Stomach (tissue), 4 donors: ENCODE measurements at regions not wholly inside any gene's neighbourhood (a gene's known extent, or its start where the extent isn't known, plus 50 kb on each side); places are given as distances from the start of the nearest gene placed in this dataset.

ENCODE experiments used
- EP300 ChIP-seq: sonication (generic); formaldehyde crosslinking; IDR thresholded peaks from one replicate; pipeline ENCODE4 v1.6.1; 2017; ENCODE audit warnings: antibody characterized with exemption
- POLR2AphosphoS5 ChIP-seq, 3 donors: sonication (generic); formaldehyde crosslinking; IDR thresholded peaks; one replicate each; pipeline ENCODE4 v1.6.1; 2016; ENCODE audit warnings: antibody characterized with exemption in 3 of 3
- TF ChIP-seq, protein P1 (sequence below), 7 experiments: fragments of 450-650 bp in 4 of 7; fragments of 200-600 bp in 3 of 7; sonication (generic) in 3 of 7; IDR thresholded peaks; one replicate each; pipeline ENCODE4 v1.5.1; 2016 to 2019; ENCODE audit warnings: antibody characterized with exemption in 7 of 7, control low read depth in 2 of 7, mild to moderate bottlenecking in 1 of 7

GRCh38 chr18:75700561-75700960, 273.1 kb upstream of the SMIM21 start:
- TF ChIP-seq, protein P1, sequence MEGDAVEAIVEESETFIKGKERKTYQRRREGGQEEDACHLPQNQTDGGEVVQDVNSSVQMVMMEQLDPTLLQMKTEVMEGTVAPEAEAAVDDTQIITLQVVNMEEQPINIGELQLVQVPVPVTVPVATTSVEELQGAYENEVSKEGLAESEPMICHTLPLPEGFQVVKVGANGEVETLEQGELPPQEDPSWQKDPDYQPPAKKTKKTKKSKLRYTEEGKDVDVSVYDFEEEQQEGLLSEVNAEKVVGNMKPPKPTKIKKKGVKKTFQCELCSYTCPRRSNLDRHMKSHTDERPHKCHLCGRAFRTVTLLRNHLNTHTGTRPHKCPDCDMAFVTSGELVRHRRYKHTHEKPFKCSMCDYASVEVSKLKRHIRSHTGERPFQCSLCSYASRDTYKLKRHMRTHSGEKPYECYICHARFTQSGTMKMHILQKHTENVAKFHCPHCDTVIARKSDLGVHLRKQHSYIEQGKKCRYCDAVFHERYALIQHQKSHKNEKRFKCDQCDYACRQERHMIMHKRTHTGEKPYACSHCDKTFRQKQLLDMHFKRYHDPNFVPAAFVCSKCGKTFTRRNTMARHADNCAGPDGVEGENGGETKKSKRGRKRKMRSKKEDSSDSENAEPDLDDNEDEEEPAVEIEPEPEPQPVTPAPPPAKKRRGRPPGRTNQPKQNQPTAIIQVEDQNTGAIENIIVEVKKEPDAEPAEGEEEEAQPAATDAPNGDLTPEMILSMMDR (IDR thresholded peaks at IDR 0.05), result no peak
- TF ChIP-seq POLR2AphosphoS5 (IDR thresholded peaks at IDR 0.05), result no peak
- no peak for TF ChIP-seq EP300
